Activated CD4-positive, alpha-beta T cell treated with anti-CD3 and anti-CD28 coated beads, Interleukin-2, Interleukin-4, amounts not matched to agents 100 ng/mL and 50 ng/mL, durations not matched to agents 16 hours and 8 hours (primary cell): ENCODE measurements at regions not wholly inside any gene's neighbourhood (a gene's known extent, or its start where the extent isn't known, plus 50 kb on each side); places are given as distances from the start of the nearest gene placed in this dataset.

ENCODE experiments used
- DNase-seq: peaks from one replicate; pipeline ENCODE4 v3.0.0-alpha.2; 2020; ENCODE audit warnings: low spot score

- no peak for DNase-seq
Measured at GRCh38 chr12:28879379-28879778, 269.7 kb upstream of the FAR2 start.

- DNase-seq, result no peak
Measured at GRCh38 chr12:28882444-28882843, 266.6 kb upstream of the FAR2 start.

- no peak for DNase-seq
Measured at GRCh38 chr12:28883406-28883997, 265.6 kb upstream of the FAR2 start.

- DNase-seq, result no peak
Measured at GRCh38 chr12:28884904-28885679, 264.0 kb upstream of the FAR2 start.

- no peak for DNase-seq
Measured at GRCh38 chr12:28885928-28886327, 263.1 kb upstream of the FAR2 start.

GRCh38 chr12:28887461-28887990 lies 261.6 kb upstream of the FAR2 start:
- no peak for DNase-seq

GRCh38 chr12:28890664-28891063 lies 258.4 kb upstream of the FAR2 start:
- DNase-seq, result no peak

- no peak for DNase-seq
Measured at GRCh38 chr12:28891126-28891525, 258.0 kb upstream of the FAR2 start.

- DNase-seq, result no peak
Measured at GRCh38 chr12:28893365-28893764, 255.7 kb upstream of the FAR2 start.

- DNase-seq, result no peak
Measured at GRCh38 chr12:28893856-28894255, 255.2 kb upstream of the FAR2 start.

GRCh38 chr12:28896421-28896820 lies 252.7 kb upstream of the FAR2 start:
- no peak for DNase-seq

GRCh38 chr12:28898038-28898437 lies 251.0 kb upstream of the FAR2 start:
- DNase-seq, result no peak

- DNase-seq, result no peak
Measured at GRCh38 chr12:28899951-28900350, 249.1 kb upstream of the FAR2 start.

- no peak for DNase-seq
Measured at GRCh38 chr12:28905220-28905955, 243.7 kb upstream of the FAR2 start.

- no peak for DNase-seq
Measured at GRCh38 chr12:28908646-28909045, 240.4 kb upstream of the FAR2 start.

GRCh38 chr12:28909291-28909690 lies 239.8 kb upstream of the FAR2 start:
- DNase-seq, result no peak

GRCh38 chr12:28925719-28926376 lies 223.2 kb upstream of the FAR2 start:
- no peak for DNase-seq

- no peak for DNase-seq
Measured at GRCh38 chr12:28930704-28931103, 218.4 kb upstream of the FAR2 start.

GRCh38 chr12:28933176-28933575 lies 215.9 kb upstream of the FAR2 start:
- no peak for DNase-seq

GRCh38 chr12:28933864-28934527 lies 215.1 kb upstream of the FAR2 start:
- DNase-seq, result no peak

- no peak for DNase-seq
Measured at GRCh38 chr12:28936221-28936620, 212.9 kb upstream of the FAR2 start.

GRCh38 chr12:28936711-28937110 lies 212.4 kb upstream of the FAR2 start:
- no peak for DNase-seq
